ENCODE measurements at regions not wholly inside any gene's neighbourhood (a gene's known extent, or its start where the extent isn't known, plus 50 kb on each side); places are given as distances from the start of the nearest gene placed in this dataset.

DNA sequence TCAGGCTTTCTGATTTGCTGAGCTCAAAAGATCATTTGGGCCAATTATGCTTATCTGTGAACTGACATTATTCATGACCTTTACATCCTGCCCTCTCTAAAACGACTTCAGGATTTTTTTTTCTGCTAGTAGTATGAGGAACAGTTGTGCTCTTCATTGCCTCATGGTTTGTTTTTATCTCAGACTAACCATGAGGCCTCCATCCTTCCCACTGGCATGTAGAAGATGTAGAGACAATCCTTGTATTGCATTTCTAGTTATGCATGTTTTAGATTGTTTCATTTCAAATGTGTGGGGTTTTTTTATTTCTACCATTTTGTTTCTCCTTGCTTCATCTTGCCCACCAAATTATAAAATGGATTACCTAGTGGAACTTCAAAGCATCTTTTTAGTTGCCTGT is 82.8 kb upstream of the C1orf87 start:
- Histone ChIP-seq H3K27ac (replicated peaks) (no peak overlapping the region), H3K27me3 (ENCODE audit: insufficient read depth, poor library complexity, severe bottlenecking) (no peaks in the 10 kb centered on the region), H3K4me3 (replicated peaks; ENCODE audit: insufficient read depth, low read length) (no peak overlapping the region)
- DNase-seq (ENCODE audit: low read depth in 1 of 2, low spot score in 1 of 2) = no peak
- TF ChIP-seq GABPA (IDR thresholded peaks at IDR 0.05; ENCODE audit: low read depth) (no peak), POLR2AphosphoS5 (IDR thresholded peaks at IDR 0.05; ENCODE audit: low read depth) (no peak), CTCF (IDR thresholded peaks at IDR 0.05; ENCODE audit: insufficient read depth, low read length) (no peak), SPI1 (IDR thresholded peaks at IDR 0.05; ENCODE audit: borderline replicate concordance, low read depth) (no peak)
- TF ChIP-seq, protein P1, sequence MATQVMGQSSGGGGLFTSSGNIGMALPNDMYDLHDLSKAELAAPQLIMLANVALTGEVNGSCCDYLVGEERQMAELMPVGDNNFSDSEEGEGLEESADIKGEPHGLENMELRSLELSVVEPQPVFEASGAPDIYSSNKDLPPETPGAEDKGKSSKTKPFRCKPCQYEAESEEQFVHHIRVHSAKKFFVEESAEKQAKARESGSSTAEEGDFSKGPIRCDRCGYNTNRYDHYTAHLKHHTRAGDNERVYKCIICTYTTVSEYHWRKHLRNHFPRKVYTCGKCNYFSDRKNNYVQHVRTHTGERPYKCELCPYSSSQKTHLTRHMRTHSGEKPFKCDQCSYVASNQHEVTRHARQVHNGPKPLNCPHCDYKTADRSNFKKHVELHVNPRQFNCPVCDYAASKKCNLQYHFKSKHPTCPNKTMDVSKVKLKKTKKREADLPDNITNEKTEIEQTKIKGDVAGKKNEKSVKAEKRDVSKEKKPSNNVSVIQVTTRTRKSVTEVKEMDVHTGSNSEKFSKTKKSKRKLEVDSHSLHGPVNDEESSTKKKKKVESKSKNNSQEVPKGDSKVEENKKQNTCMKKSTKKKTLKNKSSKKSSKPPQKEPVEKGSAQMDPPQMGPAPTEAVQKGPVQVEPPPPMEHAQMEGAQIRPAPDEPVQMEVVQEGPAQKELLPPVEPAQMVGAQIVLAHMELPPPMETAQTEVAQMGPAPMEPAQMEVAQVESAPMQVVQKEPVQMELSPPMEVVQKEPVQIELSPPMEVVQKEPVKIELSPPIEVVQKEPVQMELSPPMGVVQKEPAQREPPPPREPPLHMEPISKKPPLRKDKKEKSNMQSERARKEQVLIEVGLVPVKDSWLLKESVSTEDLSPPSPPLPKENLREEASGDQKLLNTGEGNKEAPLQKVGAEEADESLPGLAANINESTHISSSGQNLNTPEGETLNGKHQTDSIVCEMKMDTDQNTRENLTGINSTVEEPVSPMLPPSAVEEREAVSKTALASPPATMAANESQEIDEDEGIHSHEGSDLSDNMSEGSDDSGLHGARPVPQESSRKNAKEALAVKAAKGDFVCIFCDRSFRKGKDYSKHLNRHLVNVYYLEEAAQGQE (IDR thresholded peaks at IDR 0.05; ENCODE audit: insufficient replicate concordance, low read depth) = no peak

DNA sequence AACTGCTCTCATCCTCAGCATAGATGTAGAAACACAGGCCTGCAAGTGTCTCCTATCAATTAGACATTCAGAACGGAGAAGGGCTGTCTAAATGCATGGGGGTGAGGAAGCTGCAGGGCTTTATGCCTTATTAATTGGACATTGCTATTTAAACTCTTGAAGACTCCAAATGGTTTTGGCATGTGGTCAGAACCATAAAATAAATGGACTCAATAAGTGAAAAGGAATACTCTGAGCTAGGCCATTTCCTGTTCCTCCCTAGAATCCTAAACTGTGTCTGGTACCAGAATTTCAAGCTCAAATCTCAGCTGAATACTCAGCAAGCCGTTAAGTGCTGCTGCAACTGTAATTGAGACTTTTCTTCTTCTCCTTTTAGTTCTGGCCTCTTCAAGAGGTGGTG is 80.4 kb upstream of the C1orf87 start:
- TF ChIP-seq, protein P1 (IDR thresholded peaks at IDR 0.05; ENCODE audit: insufficient replicate concordance, low read depth) = no peak
- TF ChIP-seq CTCF (IDR thresholded peaks at IDR 0.05; ENCODE audit: insufficient read depth, low read length) = no peak
- no peak for TF ChIP-seq GABPA (IDR thresholded peaks at IDR 0.05; ENCODE audit: low read depth)
- no peak for TF ChIP-seq POLR2AphosphoS5 (IDR thresholded peaks at IDR 0.05; ENCODE audit: low read depth)
- no peak for TF ChIP-seq SPI1 (IDR thresholded peaks at IDR 0.05; ENCODE audit: borderline replicate concordance, low read depth)

DNA sequence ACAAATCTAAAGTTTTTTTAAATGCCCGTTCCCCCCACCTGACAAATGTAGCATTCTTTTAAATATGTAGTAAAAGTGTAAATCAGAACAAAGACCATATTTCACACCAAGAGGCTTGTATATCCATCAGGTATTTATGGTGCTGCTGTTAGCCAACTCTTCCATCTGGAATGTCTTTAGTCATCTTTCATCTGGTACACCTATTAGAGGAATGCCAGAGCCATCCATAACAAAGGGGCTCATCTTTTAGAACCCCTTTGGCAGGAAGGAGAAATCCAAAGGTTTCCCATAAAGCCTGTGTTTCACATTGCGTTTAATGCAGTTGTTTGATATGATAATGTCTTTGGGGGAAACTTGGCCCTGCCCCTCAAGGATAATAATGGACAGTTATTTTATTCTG is 79.3 kb upstream of the C1orf87 start:
- no peak overlapping the region for H3K27ac ChIP-seq (replicated peaks)
- TF ChIP-seq, protein P1 (IDR thresholded peaks at IDR 0.05; ENCODE audit: insufficient replicate concordance, low read depth) = no peak
- TF ChIP-seq POLR2AphosphoS5 (IDR thresholded peaks at IDR 0.05; ENCODE audit: low read depth) (no peak), CTCF (IDR thresholded peaks at IDR 0.05; ENCODE audit: insufficient read depth, low read length) (no peak), GABPA (IDR thresholded peaks at IDR 0.05; ENCODE audit: low read depth) (no peak), SPI1 (IDR thresholded peaks at IDR 0.05; ENCODE audit: borderline replicate concordance, low read depth) (no peak)
- H3K4me3 ChIP-seq (replicated peaks; ENCODE audit: insufficient read depth, low read length) = no peak overlapping the region
- DNase-seq (ENCODE audit: low read depth in 1 of 2, low spot score in 1 of 2) = no peak
- H3K27me3 ChIP-seq (ENCODE audit: insufficient read depth, poor library complexity, severe bottlenecking) = no peaks in the 10 kb centered on the region

More for the DNA sequence above, 80.4 kb upstream of the C1orf87 start:
- no peak for DNase-seq (ENCODE audit: low read depth in 1 of 2, low spot score in 1 of 2)
- H3K27ac ChIP-seq (replicated peaks) = no peak overlapping the region
- no peaks in the 10 kb centered on the region for H3K27me3 ChIP-seq (ENCODE audit: insufficient read depth, poor library complexity, severe bottlenecking)
- H3K4me3 ChIP-seq (replicated peaks; ENCODE audit: insufficient read depth, low read length) = no peak overlapping the region

Data from HL-60 (cell line).